HepG2 (cell line): ENCODE measurements at regions not wholly inside any gene's neighbourhood (a gene's known extent, or its start where the extent isn't known, plus 50 kb on each side); places are given as distances from the start of the nearest gene placed in this dataset.

ENCODE experiments used
- ATF5 ChIP-seq: sonication (generic); formaldehyde crosslinking; IDR thresholded peaks from 2 replicates; pipeline ENCODE4 v1.4.0; 2020; ENCODE audit warnings: mild to moderate bottlenecking, low read depth, missing genetic modification reagents
- HOMEZ ChIP-seq: IDR thresholded peaks from 2 replicates; pipeline ENCODE4 v1.6.1; 2016; ENCODE audit warnings: low read depth
- KDM4B ChIP-seq: sonication (generic); formaldehyde crosslinking; IDR thresholded peaks from 2 replicates; pipeline ENCODE4 v1.4.0; 2020; ENCODE audit warnings: missing genetic modification reagents
- NCOA5 ChIP-seq: sonication (generic); formaldehyde crosslinking; IDR thresholded peaks from 2 replicates; pipeline ENCODE4 v1.4.0; 2020; ENCODE audit warnings: missing genetic modification reagents
- NKX3-1 ChIP-seq: sonication (generic); formaldehyde crosslinking; IDR thresholded peaks from 2 replicates; pipeline ENCODE4 v1.5.0; 2020; ENCODE audit warnings: missing genetic modification reagents
- TP53 ChIP-seq: sonication (generic); formaldehyde crosslinking; conservative IDR thresholded peaks from 2 replicates; pipeline ENCODE4 v1.4.0; 2020; ENCODE audit warnings: missing genetic modification reagents
- ZBTB33 ChIP-seq: sonication (generic); formaldehyde crosslinking; IDR thresholded peaks from 2 replicates; pipeline ENCODE4 v1.4.0; 2020; ENCODE audit warnings: missing genetic modification reagents
- ZBTB38 ChIP-seq: sonication (generic); formaldehyde crosslinking; IDR thresholded peaks from 2 replicates; pipeline ENCODE4 v1.5.1; 2020; ENCODE audit warnings: mild to moderate bottlenecking, missing genetic modification reagents
- ZFYVE20 ChIP-seq: sonication (generic); formaldehyde crosslinking; IDR thresholded peaks from 2 replicates; pipeline ENCODE4 v1.8.0; 2023; ENCODE audit warnings: low read depth, mild to moderate bottlenecking, moderate library complexity, missing genetic modification reagents, borderline replicate concordance
- ZNF383 ChIP-seq: sonication (generic); formaldehyde crosslinking; IDR thresholded peaks from 2 replicates; pipeline ENCODE4 v1.4.0; 2020; ENCODE audit warnings: missing genetic modification reagents, mild to moderate bottlenecking, borderline replicate concordance
- ZNF564 ChIP-seq: sonication (generic); formaldehyde crosslinking; IDR thresholded peaks from 2 replicates; pipeline ENCODE4 v1.8.1; 2023; ENCODE audit warnings: mild to moderate bottlenecking, missing genetic modification reagents
- ZNF619 ChIP-seq: sonication (generic); formaldehyde crosslinking; IDR thresholded peaks from 2 replicates; pipeline ENCODE4 v1.4.0; 2020; ENCODE audit warnings: mild to moderate bottlenecking, missing genetic modification reagents
- ZNF687 ChIP-seq: sonication (generic); formaldehyde crosslinking; IDR thresholded peaks from 2 replicates; pipeline ENCODE4 v1.5.1; 2020; ENCODE audit warnings: mild to moderate bottlenecking, missing genetic modification reagents, moderate library complexity
- ZNF713 ChIP-seq: sonication (generic); formaldehyde crosslinking; IDR thresholded peaks from 2 replicates; pipeline ENCODE4 v1.4.0; 2020; ENCODE audit warnings: mild to moderate bottlenecking, missing genetic modification reagents
- ZNF75D ChIP-seq: sonication (generic); formaldehyde crosslinking; IDR thresholded peaks from 2 replicates; pipeline ENCODE4 v1.8.1; 2023; ENCODE audit warnings: missing genetic modification reagents, mild to moderate bottlenecking, borderline replicate concordance
- ZNF768 ChIP-seq: sonication (generic); formaldehyde crosslinking; IDR thresholded peaks from 2 replicates; pipeline ENCODE4 v1.4.0; 2020; ENCODE audit warnings: missing genetic modification reagents
- ZNF841 ChIP-seq: sonication (generic); formaldehyde crosslinking; IDR thresholded peaks from 2 replicates; pipeline ENCODE4 v1.8.1; 2023; ENCODE audit warnings: missing genetic modification reagents, borderline replicate concordance

GRCh38 chr17:83002118-83002805 is 77.1 kb upstream of the METRNL start (continued):
- TF ChIP-seq ZBTB33 (CRISPR knock-in tag) (peak; percentile 48; the same call in 1 of the 2 replicates), ZNF619 (CRISPR knock-in tag) (no peak), KDM4B (CRISPR knock-in tag) (no peak), HOMEZ (CRISPR knock-in tag) (no peak), ZNF768 (CRISPR knock-in tag) (peak; percentile 44; the same call in 1 of the 2 replicates), TP53 (CRISPR knock-in tag) (no peak), ZNF687 (0 out of 2 replicates have a peak, but pooled peaks have one; percentile 15), ZFYVE20 (CRISPR knock-in tag) (no peak), ZNF75D (CRISPR knock-in tag) (no peak), ZNF383 (CRISPR knock-in tag) (no peak), ATF5 (CRISPR knock-in tag) (no peak), ZBTB38 (CRISPR knock-in tag) (peak; percentile 52; the same call in 1 of the 2 replicates), NCOA5 (CRISPR knock-in tag) (no peak), ZNF713 (CRISPR knock-in tag) (no peak), NKX3-1 (CRISPR knock-in tag) (no peak), ZNF564 (CRISPR knock-in tag) (no peak), ZNF841 (CRISPR knock-in tag) (no peak)
